ENCODE measurements at regions not wholly inside any gene's neighbourhood (a gene's known extent, or its start where the extent isn't known, plus 50 kb on each side); places are given as distances from the start of the nearest gene placed in this dataset.

GRCh38 chr11:95506777-95507176 lies 275.8 kb upstream of the SESN3 start:
- no peak for TF ChIP-seq CTCF (IDR thresholded peaks at IDR 0.05)
- no peak for TF ChIP-seq EZH2 (IDR thresholded peaks at IDR 0.05; ENCODE audit: borderline replicate concordance, insufficient read depth, low read depth, low read length, poor library complexity, severe bottlenecking)

Measured in B cell (primary cell).